Loucy (cell line): ENCODE measurements at regions not wholly inside any gene's neighbourhood (a gene's known extent, or its start where the extent isn't known, plus 50 kb on each side); places are given as distances from the start of the nearest gene placed in this dataset.

Source experiments
- EZH2phosphoT487 ChIP-seq: fragments of 200-600 bp; IDR thresholded peaks from 2 replicates; pipeline ENCODE4 v1.6.1; 2018; ENCODE audit warnings: antibody characterized with exemption, mild to moderate bottlenecking, moderate library complexity, borderline replicate concordance
- TF ChIP-seq, protein P1 (sequence below): fragments of 200-600 bp; sonication (generic); conservative IDR thresholded peaks from 2 replicates; pipeline ENCODE4 v1.5.1; 2014; ENCODE audit warnings: mild to moderate bottlenecking, antibody characterized with exemption, low read length

DNA sequence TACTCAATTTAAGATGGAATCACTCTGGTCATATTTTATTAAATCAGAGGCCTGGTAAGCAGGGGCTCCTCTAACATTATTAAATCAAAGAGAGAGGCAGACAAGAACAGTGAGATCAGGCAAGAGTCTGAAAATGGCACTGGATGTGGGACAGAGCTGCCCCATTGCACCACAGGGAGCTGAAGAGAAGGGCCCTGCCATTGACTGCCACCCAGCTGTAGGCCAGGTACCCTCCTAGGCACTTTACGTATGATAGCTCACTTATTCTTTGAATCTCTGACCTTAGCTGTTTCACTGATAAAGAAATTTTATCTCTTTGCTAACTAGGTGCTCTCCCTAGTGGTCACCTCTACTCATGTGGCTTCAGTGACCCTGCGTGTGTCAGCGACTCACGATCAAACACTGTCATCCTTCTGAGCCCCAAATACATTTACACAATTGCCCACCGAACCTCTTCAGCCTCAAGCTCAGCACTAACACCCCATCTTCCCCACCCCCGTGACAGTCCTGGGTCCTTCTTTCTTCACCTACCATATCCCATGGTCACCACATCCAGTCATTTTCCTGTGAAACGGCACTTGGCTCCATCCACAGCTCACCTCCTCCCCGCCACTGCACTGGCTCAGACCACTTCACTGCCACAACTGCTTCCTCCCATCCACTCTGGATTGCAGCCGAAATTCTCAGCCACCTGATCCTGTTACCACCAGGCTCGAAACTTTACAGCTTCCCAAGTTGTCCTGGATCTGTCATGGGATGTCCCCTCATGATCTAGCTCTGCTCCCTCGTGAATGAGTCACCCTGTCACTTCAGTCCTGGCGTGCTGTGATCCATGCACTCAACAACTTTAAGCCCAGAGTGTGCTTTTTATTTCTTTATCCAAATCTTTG lies 97.3 kb upstream of the SYT6 start:
- TF ChIP-seq, protein P1, sequence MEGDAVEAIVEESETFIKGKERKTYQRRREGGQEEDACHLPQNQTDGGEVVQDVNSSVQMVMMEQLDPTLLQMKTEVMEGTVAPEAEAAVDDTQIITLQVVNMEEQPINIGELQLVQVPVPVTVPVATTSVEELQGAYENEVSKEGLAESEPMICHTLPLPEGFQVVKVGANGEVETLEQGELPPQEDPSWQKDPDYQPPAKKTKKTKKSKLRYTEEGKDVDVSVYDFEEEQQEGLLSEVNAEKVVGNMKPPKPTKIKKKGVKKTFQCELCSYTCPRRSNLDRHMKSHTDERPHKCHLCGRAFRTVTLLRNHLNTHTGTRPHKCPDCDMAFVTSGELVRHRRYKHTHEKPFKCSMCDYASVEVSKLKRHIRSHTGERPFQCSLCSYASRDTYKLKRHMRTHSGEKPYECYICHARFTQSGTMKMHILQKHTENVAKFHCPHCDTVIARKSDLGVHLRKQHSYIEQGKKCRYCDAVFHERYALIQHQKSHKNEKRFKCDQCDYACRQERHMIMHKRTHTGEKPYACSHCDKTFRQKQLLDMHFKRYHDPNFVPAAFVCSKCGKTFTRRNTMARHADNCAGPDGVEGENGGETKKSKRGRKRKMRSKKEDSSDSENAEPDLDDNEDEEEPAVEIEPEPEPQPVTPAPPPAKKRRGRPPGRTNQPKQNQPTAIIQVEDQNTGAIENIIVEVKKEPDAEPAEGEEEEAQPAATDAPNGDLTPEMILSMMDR = no peak
- TF ChIP-seq EZH2phosphoT487 = no peak
